A549 (cell line): ENCODE measurements at regions not wholly inside any gene's neighbourhood (a gene's known extent, or its start where the extent isn't known, plus 50 kb on each side); places are given as distances from the start of the nearest gene placed in this dataset.

Source experiments
- ATAC-seq, 2 experiments: fragments of 200-7000 bp in 1 of 2; fragments of >200 bp in 1 of 2; cut with Nextera tagmentation in 1 of 2; cut with Tn5 transposase in 1 of 2; 3 replicates each; pipeline versions ENCODE4 v1.8.0 to v1.9.1; 2018 to 2020; ENCODE audit warnings: mild to moderate bottlenecking in 1 of 2, moderate library complexity in 1 of 2
- CTCF ChIA-PET: fragments of 300-600 bp; sonication (Branson Sonifier 250); formaldehyde crosslinking; extraction: SDS; loops from one replicate; lab custom pipeline; 2021; ENCODE audit warnings: antibody characterized with exemption, inconsistent platforms; lab: Yijun Ruan, JAX
- POLR2A ChIA-PET: fragments of 350-600 bp; formaldehyde crosslinking; extraction: SDS; loops from one replicate; lab custom pipeline; 2021; ENCODE audit warnings: antibody characterized with exemption, inconsistent platforms; lab: Yijun Ruan, JAX
- DNase-seq, 2 experiments: peaks; one replicate each; pipeline versions ENCODE4 v3.0.0 to v3.0.0-alpha.2; 2011 to 2016; ENCODE audit warnings: low read depth in 1 of 2, low spot score in 1 of 2
- FAIRE-seq: peaks from 2 replicates; lab custom pipeline; 2011; peaks lifted over from hg19 to GRCh38; lab: Jason Lieb, UNC
- H3K27ac ChIP-seq, 2 experiments: fragments of >200 bp; sonication (Bioruptor Twin); formaldehyde crosslinking; 3 replicates each; pipeline ENCODE4 v1.5.1; 2016 to 2017
- H3K4me1 ChIP-seq: fragments of >200 bp; sonication (Bioruptor Twin); formaldehyde crosslinking; 3 replicates; pipeline ENCODE4 v1.6.1; 2016
- H3K4me2 ChIP-seq: fragments of >200 bp; sonication (Bioruptor Twin); formaldehyde crosslinking; 3 replicates; pipeline ENCODE4 v1.6.1; 2016
- H3K4me3 ChIP-seq: fragments of >200 bp; sonication (Bioruptor Twin); formaldehyde crosslinking; 3 replicates; pipeline ENCODE4 v1.5.1; 2016
- H3K9me3 ChIP-seq: fragments of >200 bp; sonication (Bioruptor Twin); formaldehyde crosslinking; 3 replicates; pipeline ENCODE4 v1.6.1; 2016
- BHLHE40 ChIP-seq: IDR thresholded peaks from 2 replicates; pipeline ENCODE4 v1.6.1; 2012; ENCODE audit warnings: low read depth, low read length, inconsistent platforms
- CBX2 ChIP-seq: fragments of 200-600 bp; sonication (generic); IDR thresholded peaks from 2 replicates; pipeline ENCODE4 v1.6.1; 2016; ENCODE audit warnings: low read depth, mild to moderate bottlenecking, borderline replicate concordance
- CBX8 ChIP-seq: fragments of 200-600 bp; sonication (generic); IDR thresholded peaks from 2 replicates; pipeline ENCODE4 v1.6.1; 2016
- CEBPB ChIP-seq, 2 experiments: fragments of >200 bp in 1 of 2; sonication (Bioruptor Twin) in 1 of 2; formaldehyde crosslinking in 1 of 2; IDR thresholded peaks; 2 replicates each; pipeline ENCODE4 v1.6.1; 2012 to 2016
- CHD2 ChIP-seq: fragments of 150-350 bp; IDR thresholded peaks from 2 replicates; pipeline ENCODE4 v1.6.1; 2014; ENCODE audit warnings: low read length; ENCODE audit not compliant: partially characterized antibody
- EP300 ChIP-seq, 2 experiments: fragments of >200 bp; sonication (Bioruptor Twin); formaldehyde crosslinking; IDR thresholded peaks; 2 replicates in 1 of 2; 3 replicates in 1 of 2; pipeline ENCODE4 v1.6.1; 2016 to 2017
- FOSL2 ChIP-seq, 2 experiments: fragments of 450-650 bp in 1 of 2; fragments of >200 bp in 1 of 2; sonication (Bioruptor Twin) in 1 of 2; formaldehyde crosslinking; IDR thresholded peaks; 2 replicates each; pipeline versions ENCODE4 v1.5.0 to v1.6.1; 2016 to 2020; ENCODE audit warnings: mild to moderate bottlenecking in 1 of 2, moderate library complexity in 1 of 2
- FOXS1 ChIP-seq: fragments of 250-450 bp; sonication (Bioruptor Pico); IDR thresholded peaks from 2 replicates; pipeline ENCODE4 v1.5.0; 2020; ENCODE audit warnings: mild to moderate bottlenecking, moderate library complexity
- HOXA7 ChIP-seq: fragments of 250-450 bp; sonication (Bioruptor Pico); IDR thresholded peaks from 2 replicates; pipeline ENCODE4 v1.5.0; 2020; ENCODE audit warnings: mild to moderate bottlenecking, moderate library complexity
- HOXB13 ChIP-seq: fragments of 250-450 bp; sonication (Bioruptor Pico); IDR thresholded peaks from 2 replicates; pipeline ENCODE4 v1.5.0; 2020; ENCODE audit warnings: low read depth, mild to moderate bottlenecking, moderate library complexity
- MAZ ChIP-seq: fragments of 150-350 bp; IDR thresholded peaks from 2 replicates; pipeline ENCODE4 v1.6.1; 2014; ENCODE audit warnings: antibody characterized with exemption, low read depth, low read length, borderline replicate concordance
- MYC ChIP-seq: IDR thresholded peaks from 2 replicates; pipeline ENCODE4 v1.6.1; 2012; ENCODE audit warnings: mild to moderate bottlenecking, inconsistent platforms, low read length, improper control_type of control experiment, borderline replicate concordance
- NPAS2 ChIP-seq: fragments of 250-450 bp; sonication (Bioruptor Pico); IDR thresholded peaks from 2 replicates; pipeline ENCODE4 v1.8.0; 2022; ENCODE audit warnings: mild to moderate bottlenecking, moderate library complexity, borderline replicate concordance
- POLR2A ChIP-seq: IDR thresholded peaks from 2 replicates; pipeline ENCODE4 v1.6.1; 2012; ENCODE audit warnings: mild to moderate bottlenecking, low read length
- RARB ChIP-seq: fragments of 250-450 bp; sonication (Bioruptor Pico); IDR thresholded peaks from 2 replicates; pipeline ENCODE4 v1.8.0; 2021; ENCODE audit warnings: mild to moderate bottlenecking, moderate library complexity
- RCOR1 ChIP-seq: fragments of 150-350 bp; IDR thresholded peaks from 2 replicates; pipeline ENCODE4 v1.6.1; 2014; ENCODE audit warnings: antibody characterized with exemption, low read length, low read depth
- ZSCAN20 ChIP-seq: fragments of 250-450 bp; sonication (Bioruptor Pico); IDR thresholded peaks from 2 replicates; pipeline ENCODE4 v1.8.0; 2022; ENCODE audit warnings: mild to moderate bottlenecking, moderate library complexity
- WGBS: methylation state at CpG from one replicate; pipeline ENCODE4 v1.1.6; 2017; ENCODE audit errors: missing lambda C conversion rate; 5-methylcytosine and 5-hydroxymethylcytosine counted together
- TF ChIP-seq, protein P1 (sequence below): IDR thresholded peaks from 2 replicates; pipeline ENCODE4 v1.6.1; 2012
- TF ChIP-seq, protein P2 (sequence below): IDR thresholded peaks from 2 replicates; pipeline ENCODE4 v1.6.1; 2012; ENCODE audit warnings: low read depth, borderline replicate concordance
- TF ChIP-seq, protein P3 (sequence below): fragments of >200 bp; sonication (Bioruptor Twin); formaldehyde crosslinking; IDR thresholded peaks from 2 replicates; pipeline ENCODE4 v1.6.1; 2016
- TF ChIP-seq, protein P4 (sequence below): fragments of 450-650 bp; IDR thresholded peaks from 2 replicates; pipeline ENCODE4 v1.6.1; 2014; ENCODE audit warnings: antibody characterized with exemption

DNA sequence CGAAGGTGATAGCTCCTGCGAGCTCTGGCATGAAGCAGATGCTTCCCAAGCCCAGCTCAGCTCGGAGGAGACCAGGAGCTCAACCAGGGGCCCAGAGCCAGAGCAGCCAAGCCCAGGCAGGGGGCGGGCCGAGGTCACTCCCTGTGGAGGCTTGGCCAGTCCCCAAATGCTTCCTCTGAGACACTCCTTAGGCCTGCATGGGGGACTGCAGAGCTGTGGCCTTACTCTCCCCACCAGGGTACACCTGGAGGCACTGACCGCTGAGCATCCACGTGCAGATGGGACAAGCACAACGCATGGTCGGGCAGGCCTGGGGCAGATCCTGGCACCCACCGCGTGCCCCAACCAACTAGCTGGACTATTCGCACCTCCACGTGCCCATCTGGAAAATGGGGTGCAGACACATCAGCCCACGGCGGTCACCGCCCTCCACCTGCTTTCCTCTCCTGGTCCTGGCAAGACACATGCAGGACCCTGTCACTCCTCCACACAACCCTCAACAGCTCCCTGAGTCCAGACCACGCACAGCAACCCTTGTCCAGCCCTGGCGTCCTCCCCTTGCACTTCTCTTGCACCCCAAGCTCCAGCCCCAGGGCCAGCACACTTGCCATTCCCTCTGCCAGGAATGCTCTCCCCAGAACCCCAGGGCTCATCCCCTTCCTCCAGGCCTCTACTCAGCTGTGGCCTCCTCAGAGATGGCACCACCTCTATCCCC is 164.7 kb upstream of the IQSEC1 start (continued):
- TF ChIP-seq, protein P1, sequence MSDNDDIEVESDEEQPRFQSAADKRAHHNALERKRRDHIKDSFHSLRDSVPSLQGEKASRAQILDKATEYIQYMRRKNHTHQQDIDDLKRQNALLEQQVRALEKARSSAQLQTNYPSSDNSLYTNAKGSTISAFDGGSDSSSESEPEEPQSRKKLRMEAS, result no peak
- no peak for TF ChIP-seq BHLHE40
- no peak for TF ChIP-seq FOSL2 (IDR thresholded peaks at IDR 0.05)
- no peak for TF ChIP-seq FOSL2 (CRISPR knock-in tag; IDR thresholded peaks at IDR 0.05)
- TF ChIP-seq CHD2, result no peak
- TF ChIP-seq CBX2, result no peak

DNA sequence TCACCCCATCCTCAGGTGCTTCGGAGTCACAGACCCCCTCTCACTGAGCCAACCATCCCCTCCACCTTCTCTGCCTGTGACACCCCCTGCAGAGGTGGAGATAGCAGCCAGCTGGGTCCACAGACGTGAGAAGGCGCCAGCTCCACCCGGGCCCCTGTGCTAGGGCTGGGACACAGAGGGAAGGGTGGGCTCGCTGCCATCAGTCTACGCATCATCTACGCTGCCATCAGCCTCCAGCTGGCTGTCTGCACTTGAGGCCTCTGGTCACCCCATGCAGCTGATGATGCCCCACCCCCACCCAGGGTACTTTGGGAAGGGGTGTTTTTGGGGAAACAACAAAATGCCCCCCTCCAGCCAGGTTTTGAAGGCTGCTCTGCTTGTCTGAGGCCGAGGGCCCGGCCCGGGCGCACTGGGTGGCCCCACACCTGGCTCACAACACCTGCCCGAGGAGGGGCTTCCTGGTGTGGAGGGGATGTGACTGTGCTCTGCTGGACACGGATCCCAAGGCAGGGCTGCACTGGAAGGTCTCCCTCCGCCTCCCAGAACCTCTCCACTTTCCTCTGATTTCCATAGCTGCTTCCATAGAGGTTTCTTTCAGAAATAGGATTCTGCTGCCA is 163.4 kb upstream of the IQSEC1 start:
- H3K4me1 ChIP-seq, result peaks cover 10% of the 10 kb centered on the region; the same call in 2 of the 3 replicates
- no peak overlapping the region for H3K4me3 ChIP-seq
- FAIRE-seq, result no peak
- DNase-seq, result no peak
- 91% methylated on average over 10 of the region's 14 CpGs for WGBS
- ChIA-PET POLR2A (no interaction called here), CTCF (interaction anchor here (0.7 to 0.8 kb wide), 2 partner anchors 27 to 47 kb away, joined by 3 read pairs; no protein-coding TSS in a partner anchor)
- H3K27ac ChIP-seq, result no peak overlapping the region
- H3K9me3 ChIP-seq, result no peaks in the 10 kb centered on the region
- TF ChIP-seq, protein P2, sequence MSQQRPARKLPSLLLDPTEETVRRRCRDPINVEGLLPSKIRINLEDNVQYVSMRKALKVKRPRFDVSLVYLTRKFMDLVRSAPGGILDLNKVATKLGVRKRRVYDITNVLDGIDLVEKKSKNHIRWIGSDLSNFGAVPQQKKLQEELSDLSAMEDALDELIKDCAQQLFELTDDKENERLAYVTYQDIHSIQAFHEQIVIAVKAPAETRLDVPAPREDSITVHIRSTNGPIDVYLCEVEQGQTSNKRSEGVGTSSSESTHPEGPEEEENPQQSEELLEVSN, result no peak
- no peak overlapping the region for H3K4me2 ChIP-seq
- ATAC-seq, result no peak

DNA sequence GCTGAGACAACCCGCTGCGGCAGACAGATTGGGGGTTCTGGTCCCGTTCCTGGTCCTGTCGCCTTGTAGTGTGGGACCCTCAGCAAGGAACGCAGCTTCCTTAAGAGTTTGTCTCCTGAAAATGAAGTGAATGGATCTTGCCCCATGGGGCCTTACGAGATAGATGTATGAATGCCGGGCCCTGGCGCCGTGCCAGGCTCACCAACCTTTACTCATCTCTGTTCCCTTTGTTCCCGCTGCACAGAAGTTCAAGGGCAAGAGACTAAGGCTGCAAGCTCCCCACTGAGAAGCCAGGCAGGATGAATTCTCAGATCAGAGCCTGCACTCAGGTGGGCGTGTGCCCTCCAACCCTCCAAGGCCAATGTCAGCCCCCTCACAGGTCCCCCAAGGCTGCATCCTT is 162.7 kb upstream of the IQSEC1 start:
- DNase-seq (no peak), ATAC-seq (no peak), FAIRE-seq (no peak)
- H3K4me1 ChIP-seq, result peaks cover 10% of the 10 kb centered on the region; the same call in 2 of the 3 replicates
- WGBS, result 63% methylated on average over 11 of the region's 11 CpGs
- CTCF ChIA-PET, result interaction anchor here (1.6 kb wide), 1 partner anchor 130 kb away, joined by 3 read pairs; no protein-coding TSS in a partner anchor
- no peaks in the 10 kb centered on the region for H3K9me3 ChIP-seq
- no peak overlapping the region for H3K4me2 ChIP-seq
- POLR2A ChIA-PET, result no interaction called here
- TF ChIP-seq CBX8, result no peak
- TF ChIP-seq POLR2A, result no peak
- no peak for TF ChIP-seq MAZ
- H3K4me3 ChIP-seq, result no peak overlapping the region
- no peak overlapping the region for H3K27ac ChIP-seq

DNA sequence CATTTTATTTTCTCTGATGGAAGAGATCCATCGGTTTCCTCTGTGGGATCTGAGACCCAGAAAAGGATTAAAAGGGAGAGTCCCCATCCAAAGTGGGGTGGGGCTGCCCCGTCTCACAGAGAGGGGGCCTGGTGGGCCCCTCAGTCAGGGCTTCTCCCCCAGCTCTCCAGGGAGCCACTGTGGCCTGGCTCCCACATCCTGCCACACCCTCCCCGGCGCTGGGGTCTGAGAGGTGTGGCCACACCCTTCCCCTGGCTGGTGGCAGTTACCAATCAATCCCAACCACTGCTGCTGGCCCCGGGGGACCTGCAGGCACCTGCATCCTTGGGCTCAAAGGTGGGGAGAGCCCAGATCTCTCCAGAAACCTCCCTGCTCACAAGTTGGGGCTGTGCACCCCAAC is 161.8 kb upstream of the IQSEC1 start:
- H3K4me2 ChIP-seq, result no peak overlapping the region
- H3K9me3 ChIP-seq, result no peaks in the 10 kb centered on the region
- no peak for ATAC-seq
- CTCF ChIA-PET, result interaction anchor here (1.6 kb wide), 1 partner anchor 129 kb away, joined by 3 read pairs; no protein-coding TSS in a partner anchor
- DNase-seq, result no peak
- FAIRE-seq, result no peak
- no peak overlapping the region for H3K27ac ChIP-seq
- TF ChIP-seq CEBPB (IDR thresholded peaks at IDR 0.05), result no peak
- TF ChIP-seq, all 56 proteins: peak for 0
- Histone ChIP-seq H3K4me3 (no peak overlapping the region), H3K4me1 (peaks cover 10% of the 10 kb centered on the region; the same call in 2 of the 3 replicates)
- 27% methylated on average over 4 of the region's 5 CpGs for WGBS
- POLR2A ChIA-PET, result no interaction called here

DNA sequence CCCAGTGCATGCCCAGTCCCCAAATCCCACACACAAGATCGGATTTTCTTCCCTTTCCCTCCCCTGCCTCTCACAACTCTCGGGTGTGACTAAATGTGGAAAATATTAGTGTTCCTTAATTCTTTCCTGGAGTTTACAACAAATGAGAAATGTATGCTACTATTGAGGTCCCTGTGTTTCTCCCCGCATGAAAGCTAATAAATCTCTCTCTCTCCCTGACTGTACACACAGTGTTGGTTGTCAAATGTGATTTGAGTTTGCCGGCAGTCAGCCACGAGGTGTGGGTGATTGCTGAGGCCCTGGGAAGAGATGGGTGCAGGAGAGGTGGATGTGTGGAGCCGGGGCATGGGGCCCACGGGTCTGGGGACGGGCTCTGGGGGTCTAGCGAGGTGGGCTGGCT is 161.4 kb upstream of the IQSEC1 start:
- TF ChIP-seq ZSCAN20 (CRISPR knock-in tag) (no peak), RCOR1 (no peak), RARB (CRISPR knock-in tag) (no peak), FOXS1 (CRISPR knock-in tag) (no peak), NPAS2 (CRISPR knock-in tag) (no peak), CEBPB (IDR thresholded peaks at IDR 0.05) (no peak), MYC (no peak), POLR2A (no peak), HOXB13 (CRISPR knock-in tag) (no peak), CBX8 (no peak), EP300 (IDR thresholded peaks at IDR 0.05) (no peak), HOXA7 (CRISPR knock-in tag) (no peak)
- TF ChIP-seq, protein P2, result no peak
- TF ChIP-seq, protein P3, sequence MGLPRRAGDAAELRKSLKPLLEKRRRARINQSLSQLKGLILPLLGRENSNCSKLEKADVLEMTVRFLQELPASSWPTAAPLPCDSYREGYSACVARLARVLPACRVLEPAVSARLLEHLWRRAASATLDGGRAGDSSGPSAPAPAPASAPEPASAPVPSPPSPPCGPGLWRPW, result no peak
- TF ChIP-seq, protein P4, sequence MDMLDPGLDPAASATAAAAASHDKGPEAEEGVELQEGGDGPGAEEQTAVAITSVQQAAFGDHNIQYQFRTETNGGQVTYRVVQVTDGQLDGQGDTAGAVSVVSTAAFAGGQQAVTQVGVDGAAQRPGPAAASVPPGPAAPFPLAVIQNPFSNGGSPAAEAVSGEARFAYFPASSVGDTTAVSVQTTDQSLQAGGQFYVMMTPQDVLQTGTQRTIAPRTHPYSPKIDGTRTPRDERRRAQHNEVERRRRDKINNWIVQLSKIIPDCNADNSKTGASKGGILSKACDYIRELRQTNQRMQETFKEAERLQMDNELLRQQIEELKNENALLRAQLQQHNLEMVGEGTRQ, result no peak
- no peak for DNase-seq
- no peak for FAIRE-seq
- H3K4me1 ChIP-seq, result peaks cover 10% of the 10 kb centered on the region; the same call in 2 of the 3 replicates
- ChIA-PET CTCF (interaction anchor here (1.6 kb wide), 1 partner anchor 129 kb away, joined by 3 read pairs; no protein-coding TSS in a partner anchor), POLR2A (no interaction called here)
- H3K4me3 ChIP-seq, result no peak overlapping the region
- no peak for ATAC-seq
- WGBS, result 69% methylated on average over 9 of the region's 9 CpGs
- no peak overlapping the region for H3K27ac ChIP-seq
- H3K4me2 ChIP-seq, result no peak overlapping the region
- H3K9me3 ChIP-seq, result no peaks in the 10 kb centered on the region
